Kidney capillary endothelial cell (primary cell): ENCODE measurements at regions not wholly inside any gene's neighbourhood (a gene's known extent, or its start where the extent isn't known, plus 50 kb on each side); places are given as distances from the start of the nearest gene placed in this dataset.
"Not testable (repeated sequence)": the region's sequence is repeated elsewhere in the genome, so short reads cannot be mapped to it uniquely, and the experiment has no call there.

ENCODE experiments used
- DNase-seq: peaks from one replicate; pipeline ENCODE4 v3.0.0-alpha.2; 2018; ENCODE audit warnings: low spot score

- not testable (repeated sequence) for DNase-seq
Measured at GRCh38 chr10:22079921-22080320, 76.4 kb upstream of the DNAJC1 start.

- DNase-seq: no peak
Measured at GRCh38 chr10:22071332-22071731, 67.8 kb upstream of the DNAJC1 start.

- no peak for DNase-seq
Measured at GRCh38 chr10:22067091-22067490, 63.6 kb upstream of the DNAJC1 start.

GRCh38 chr10:22060984-22061383 is 57.5 kb upstream of the DNAJC1 start:
- not testable (repeated sequence) for DNase-seq

GRCh38 chr10:22058201-22058600 is 54.7 kb upstream of the DNAJC1 start:
- DNase-seq: no peak

GRCh38 chr10:22054961-22055360 is 51.4 kb upstream of the DNAJC1 start:
- DNase-seq: peak; percentile 56
